ENCODE measurements at regions not wholly inside any gene's neighbourhood (a gene's known extent, or its start where the extent isn't known, plus 50 kb on each side); places are given as distances from the start of the nearest gene placed in this dataset.

DNA sequence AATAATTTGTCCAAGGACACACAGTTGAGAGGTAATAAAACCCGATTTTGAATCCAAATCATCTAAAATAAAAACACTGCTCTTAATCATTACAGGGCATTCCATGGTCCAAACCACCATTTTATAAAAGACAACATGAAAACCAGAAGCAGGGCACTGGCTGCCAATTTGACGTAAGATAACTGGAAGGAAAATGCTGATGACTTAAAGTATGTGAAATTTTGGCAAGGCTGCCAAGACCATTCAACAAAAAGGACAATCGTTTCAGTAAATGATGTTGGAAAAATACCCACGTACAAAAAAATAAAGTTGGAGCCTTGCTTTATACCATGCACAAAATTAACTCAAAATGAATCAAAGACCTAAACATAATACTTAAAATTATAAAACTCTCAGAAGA, 344.4 kb downstream of the RAPGEF2 start:
- Histone ChIP-seq H2AFZ (ENCODE audit: low read length) (no peak overlapping the region), H3K4me2 (ENCODE audit: extremely low read depth, insufficient read depth, low read length) (no peak overlapping the region), H3K27ac (ENCODE audit: insufficient read depth, low read length) (no peak overlapping the region), H3K36me3 (ENCODE audit: control insufficient read depth, insufficient read depth, low read length) (no peaks in the 10 kb centered on the region), H4K20me1 (ENCODE audit: control insufficient read depth, extremely low read depth, insufficient read depth, low read length) (no peaks in the 10 kb centered on the region), H3K4me1 (ENCODE audit: control insufficient read depth, extremely low read depth, insufficient read depth, low read length) (no peaks in the 10 kb centered on the region), H3K4me3 (replicated peaks in 1 of 4; ENCODE audit: control extremely low read depth in 1 of 4, insufficient read depth in 1 of 4, low read depth in 3 of 4, low read length in 4 of 4) (no peak overlapping the region), H3K9ac (ENCODE audit: insufficient read depth, low read length) (no peak overlapping the region), H3K9me3 (ENCODE audit: control insufficient read depth, insufficient read depth, low read depth, low read length) (no peaks in the 10 kb centered on the region), H3K27me3 (ENCODE audit: control insufficient read depth, insufficient read depth, low read length) (no peaks in the 10 kb centered on the region), H3K79me2 (ENCODE audit: control insufficient read depth, insufficient read depth, low read length) (no peaks in the 10 kb centered on the region)
- TF ChIP-seq, protein P1, sequence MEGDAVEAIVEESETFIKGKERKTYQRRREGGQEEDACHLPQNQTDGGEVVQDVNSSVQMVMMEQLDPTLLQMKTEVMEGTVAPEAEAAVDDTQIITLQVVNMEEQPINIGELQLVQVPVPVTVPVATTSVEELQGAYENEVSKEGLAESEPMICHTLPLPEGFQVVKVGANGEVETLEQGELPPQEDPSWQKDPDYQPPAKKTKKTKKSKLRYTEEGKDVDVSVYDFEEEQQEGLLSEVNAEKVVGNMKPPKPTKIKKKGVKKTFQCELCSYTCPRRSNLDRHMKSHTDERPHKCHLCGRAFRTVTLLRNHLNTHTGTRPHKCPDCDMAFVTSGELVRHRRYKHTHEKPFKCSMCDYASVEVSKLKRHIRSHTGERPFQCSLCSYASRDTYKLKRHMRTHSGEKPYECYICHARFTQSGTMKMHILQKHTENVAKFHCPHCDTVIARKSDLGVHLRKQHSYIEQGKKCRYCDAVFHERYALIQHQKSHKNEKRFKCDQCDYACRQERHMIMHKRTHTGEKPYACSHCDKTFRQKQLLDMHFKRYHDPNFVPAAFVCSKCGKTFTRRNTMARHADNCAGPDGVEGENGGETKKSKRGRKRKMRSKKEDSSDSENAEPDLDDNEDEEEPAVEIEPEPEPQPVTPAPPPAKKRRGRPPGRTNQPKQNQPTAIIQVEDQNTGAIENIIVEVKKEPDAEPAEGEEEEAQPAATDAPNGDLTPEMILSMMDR (conservative IDR thresholded peaks at IDR 0.05 in 1 of 2, IDR thresholded peaks at IDR 0.05 in 1 of 2; ENCODE audit: low read depth in 1 of 2, low read length in 2 of 2) = no peak
- no peak for TF ChIP-seq EZH2 (IDR thresholded peaks at IDR 0.05; ENCODE audit: low read length, missing control alignments)
- DNase-seq (ENCODE audit: low read depth in 2 of 2) = peak in 1 of 2 donors; percentile 43

DNA sequence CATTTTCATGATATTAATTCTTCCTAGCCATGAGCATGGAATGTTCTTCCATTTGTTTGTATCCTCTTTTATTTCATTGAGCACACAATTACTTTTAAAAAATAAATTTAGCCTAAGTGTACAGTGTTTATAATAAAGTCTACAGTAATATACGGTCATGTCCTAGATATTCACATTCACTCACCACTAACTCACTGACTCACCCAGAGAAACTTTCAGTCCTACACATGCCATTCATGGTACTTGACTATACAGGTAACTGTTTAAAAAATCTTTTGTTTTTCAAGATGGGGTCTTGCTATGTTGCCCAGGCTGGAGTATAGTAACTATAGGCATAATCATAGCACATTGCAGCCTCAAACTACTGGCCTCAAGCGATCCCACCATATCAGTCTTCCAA, 348.1 kb downstream of the RAPGEF2 start:
- H3K9me3 ChIP-seq (ENCODE audit: control insufficient read depth, insufficient read depth, low read depth, low read length) = no peaks in the 10 kb centered on the region
- no peaks in the 10 kb centered on the region for H3K27me3 ChIP-seq (ENCODE audit: control insufficient read depth, insufficient read depth, low read length)
- no peaks in the 10 kb centered on the region for H3K79me2 ChIP-seq (ENCODE audit: control insufficient read depth, insufficient read depth, low read length)
- peak in 1 of 2 donors; percentile 48 for DNase-seq (ENCODE audit: low read depth in 2 of 2)
- H3K4me3 ChIP-seq (replicated peaks in 1 of 4; ENCODE audit: control extremely low read depth in 1 of 4, insufficient read depth in 1 of 4, low read depth in 3 of 4, low read length in 4 of 4) = no peak overlapping the region
- H3K4me2 ChIP-seq (ENCODE audit: extremely low read depth, insufficient read depth, low read length) = no peak overlapping the region
- H3K9ac ChIP-seq (ENCODE audit: insufficient read depth, low read length) = no peak overlapping the region
- H3K4me1 ChIP-seq (ENCODE audit: control insufficient read depth, extremely low read depth, insufficient read depth, low read length) = no peaks in the 10 kb centered on the region
- H4K20me1 ChIP-seq (ENCODE audit: control insufficient read depth, extremely low read depth, insufficient read depth, low read length) = no peaks in the 10 kb centered on the region
- H3K27ac ChIP-seq (ENCODE audit: insufficient read depth, low read length) = no peak overlapping the region
- H3K36me3 ChIP-seq (ENCODE audit: control insufficient read depth, insufficient read depth, low read length) = no peaks in the 10 kb centered on the region
- no peak for TF ChIP-seq EZH2 (IDR thresholded peaks at IDR 0.05; ENCODE audit: low read length, missing control alignments)
- TF ChIP-seq, protein P1 (conservative IDR thresholded peaks at IDR 0.05 in 1 of 2, IDR thresholded peaks at IDR 0.05 in 1 of 2; ENCODE audit: low read depth in 1 of 2, low read length in 2 of 2) = no peak
- no peak overlapping the region for H2AFZ ChIP-seq (ENCODE audit: low read length)

DNA sequence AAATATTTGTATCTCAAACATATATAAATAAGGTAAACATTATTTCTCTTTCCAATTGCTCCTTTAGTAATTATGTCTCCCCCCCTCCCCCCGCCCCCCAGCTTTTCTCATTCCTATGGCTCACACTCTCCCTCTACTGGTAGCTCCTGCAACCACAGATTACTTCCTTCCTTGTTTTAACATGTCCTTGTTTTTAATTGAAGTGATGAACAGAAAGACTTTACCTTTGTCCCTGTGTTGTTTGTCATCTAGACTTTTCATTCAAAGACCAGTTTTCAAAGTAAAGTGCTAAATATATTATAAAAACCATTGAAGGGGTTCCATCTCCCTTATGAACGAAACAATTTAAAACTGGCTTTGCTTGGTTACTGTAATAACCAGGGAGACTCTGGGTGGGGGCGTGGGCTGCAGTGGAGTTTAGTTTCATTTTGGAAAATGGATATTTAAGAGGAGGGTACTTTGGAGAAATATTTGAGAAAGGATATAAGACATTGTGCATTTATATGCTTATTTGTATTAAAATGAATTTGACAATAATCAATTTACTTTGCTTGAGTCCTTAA, 352.9 kb downstream of the RAPGEF2 start:
- DNase-seq (ENCODE audit: low read depth in 2 of 2) = peak; percentile 48 to 56
- peak overlapping the region in 1 of 4 experiments; percentile 44 for H3K4me3 ChIP-seq (replicated peaks in 1 of 4; ENCODE audit: control extremely low read depth in 1 of 4, insufficient read depth in 1 of 4, low read depth in 3 of 4, low read length in 4 of 4)

More for the DNA sequence above, 352.9 kb downstream of the RAPGEF2 start:
- Histone ChIP-seq H3K36me3 (ENCODE audit: control insufficient read depth, insufficient read depth, low read length) (no peaks in the 10 kb centered on the region), H3K27me3 (ENCODE audit: control insufficient read depth, insufficient read depth, low read length) (no peaks in the 10 kb centered on the region), H3K79me2 (ENCODE audit: control insufficient read depth, insufficient read depth, low read length) (no peaks in the 10 kb centered on the region), H3K9ac (ENCODE audit: insufficient read depth, low read length) (no peak overlapping the region), H3K27ac (ENCODE audit: insufficient read depth, low read length) (no peak overlapping the region), H3K4me2 (ENCODE audit: extremely low read depth, insufficient read depth, low read length) (peak overlapping the region; percentile 68), H3K9me3 (ENCODE audit: control insufficient read depth, insufficient read depth, low read depth, low read length) (no peaks in the 10 kb centered on the region), H3K4me1 (ENCODE audit: control insufficient read depth, extremely low read depth, insufficient read depth, low read length) (no peaks in the 10 kb centered on the region), H2AFZ (ENCODE audit: low read length) (peak overlapping the region; percentile 42), H4K20me1 (ENCODE audit: control insufficient read depth, extremely low read depth, insufficient read depth, low read length) (no peaks in the 10 kb centered on the region)
- no peak for TF ChIP-seq EZH2 (IDR thresholded peaks at IDR 0.05; ENCODE audit: low read length, missing control alignments)
- TF ChIP-seq, protein P1 (conservative IDR thresholded peaks at IDR 0.05 in 1 of 2, IDR thresholded peaks at IDR 0.05 in 1 of 2; ENCODE audit: low read depth in 1 of 2, low read length in 2 of 2) = peak; percentile 83

Data from fibroblast of lung (primary cell).